Pancreas (tissue), 10 donors: ENCODE measurements at regions not wholly inside any gene's neighbourhood (a gene's known extent, or its start where the extent isn't known, plus 50 kb on each side); places are given as distances from the start of the nearest gene placed in this dataset.

Source experiments
- ATAC-seq, 4 donors: fragments of 200-7000 bp; cut with Tn5 transposase; one replicate each; pipeline versions ENCODE4 v1.8.0 to v1.9.1; 2020; ENCODE audit warnings: mild to moderate bottlenecking in 4 of 4, moderate library complexity in 4 of 4
- DNase-seq, 6 donors: peaks; one replicate each; pipeline ENCODE4 v3.0.0-alpha.2; 2020
- FAIRE-seq: peaks from 2 replicates; lab custom pipeline; 2012; peaks lifted over from hg19 to GRCh38; lab: Jason Lieb, UNC
- H3K27ac ChIP-seq, 4 donors: fragments of 200-600 bp; sonication (generic); 1 replicate in 3 of 4; 2 replicates in 1 of 4; pipeline versions ENCODE4 v1.5.0 to v1.8.0; 2020
- H3K27me3 ChIP-seq, 4 donors: fragments of 200-600 bp; one replicate each; pipeline ENCODE4 v1.8.0; 2021
- H3K36me3 ChIP-seq, 3 donors: fragments of 200-600 bp; sonication (generic) in 1 of 3; one replicate each; pipeline versions ENCODE4 v1.5.0 to v1.8.0; 2020 to 2021
- H3K4me1 ChIP-seq, 3 donors: fragments of 200-600 bp; one replicate each; pipeline ENCODE4 v1.8.0; 2021
- H3K4me3 ChIP-seq, 4 donors: fragments of 200-600 bp; sonication (generic) in 2 of 4; one replicate each; pipeline versions ENCODE4 v1.5.0 to v1.8.0; 2020 to 2021
- H3K9me3 ChIP-seq, 4 donors: fragments of 200-600 bp; one replicate each; pipeline ENCODE4 v1.8.0; 2021
- WGBS, 2 donors: extraction: QIAGEN DNeasy Blood & Tissue Kit; methylation state at CpG; one replicate each; pipeline ENCODE4 v1.1.7; 2013; 5-methylcytosine and 5-hydroxymethylcytosine counted together
- intact Hi-C, 3 donors: fragments of 100-400 bp; cut with DNase I; formaldehyde crosslinking; loops; one replicate each; pipeline versions ENCODE4 v1.11.1 to v1.14.2; 2022
- TF ChIP-seq, protein P1 (sequence below), 4 donors: fragments of 200-600 bp; sonication (generic) in 3 of 4; IDR thresholded peaks; one replicate each; pipeline versions ENCODE4 v1.5.0 to v1.8.0; 2021; ENCODE audit warnings: antibody characterized with exemption in 4 of 4
- donor health status: healthy with polysubstance abuse.
- donor health status: DM: no; HTN: no; CAD: no; lungs with moderate emphysema.
- donor health status: DM: no; HTN: no; CAD: no.
- donor health status: control.
- donor health status: control.
- donor health status: Bipolar disorder and iron deficiency.
- donor health status: DM: yes; HTN: yes; CAD: no.
- donor health status: DM: no; HTN: no; CAD: no.
- donor health status: DM: no; HTN: no; CAD: no.
- donor health status: DM: yes; HTN: yes; CAD: no.

DNA sequence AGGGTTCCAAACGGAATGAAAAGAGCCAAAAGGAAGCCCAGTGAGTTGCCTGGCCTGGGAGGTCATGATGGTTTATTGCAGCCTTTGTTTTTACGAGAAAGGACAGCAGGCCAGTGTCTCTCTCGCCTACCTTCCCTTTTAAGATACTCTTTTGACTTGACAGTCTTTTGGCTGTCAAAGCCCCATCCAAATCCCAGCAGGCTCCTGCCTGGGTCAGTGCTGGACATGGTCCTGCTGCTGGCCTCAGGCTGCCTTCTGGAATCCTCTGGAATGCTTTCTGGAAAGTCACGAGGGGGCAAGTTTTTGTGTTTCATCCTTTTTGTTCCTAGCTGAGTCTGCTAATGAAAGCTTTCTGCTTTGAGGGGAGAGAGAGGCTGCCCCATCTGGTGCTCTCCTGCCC, 444.8 kb downstream of the OLFM4 start:
- no peak overlapping the region for H3K27ac ChIP-seq
- ATAC-seq: no peak
- TF ChIP-seq, protein P1, sequence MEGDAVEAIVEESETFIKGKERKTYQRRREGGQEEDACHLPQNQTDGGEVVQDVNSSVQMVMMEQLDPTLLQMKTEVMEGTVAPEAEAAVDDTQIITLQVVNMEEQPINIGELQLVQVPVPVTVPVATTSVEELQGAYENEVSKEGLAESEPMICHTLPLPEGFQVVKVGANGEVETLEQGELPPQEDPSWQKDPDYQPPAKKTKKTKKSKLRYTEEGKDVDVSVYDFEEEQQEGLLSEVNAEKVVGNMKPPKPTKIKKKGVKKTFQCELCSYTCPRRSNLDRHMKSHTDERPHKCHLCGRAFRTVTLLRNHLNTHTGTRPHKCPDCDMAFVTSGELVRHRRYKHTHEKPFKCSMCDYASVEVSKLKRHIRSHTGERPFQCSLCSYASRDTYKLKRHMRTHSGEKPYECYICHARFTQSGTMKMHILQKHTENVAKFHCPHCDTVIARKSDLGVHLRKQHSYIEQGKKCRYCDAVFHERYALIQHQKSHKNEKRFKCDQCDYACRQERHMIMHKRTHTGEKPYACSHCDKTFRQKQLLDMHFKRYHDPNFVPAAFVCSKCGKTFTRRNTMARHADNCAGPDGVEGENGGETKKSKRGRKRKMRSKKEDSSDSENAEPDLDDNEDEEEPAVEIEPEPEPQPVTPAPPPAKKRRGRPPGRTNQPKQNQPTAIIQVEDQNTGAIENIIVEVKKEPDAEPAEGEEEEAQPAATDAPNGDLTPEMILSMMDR (IDR thresholded peaks at IDR 0.05): no peak
- H3K4me3 ChIP-seq: no peak overlapping the region
- no peaks in the 10 kb centered on the region for H3K36me3 ChIP-seq
- no peaks in the 10 kb centered on the region for H3K4me1 ChIP-seq
- no peaks in the 10 kb centered on the region for H3K9me3 ChIP-seq
- intact Hi-C loops: no loop called here
- H3K27me3 ChIP-seq: no peaks in the 10 kb centered on the region
- WGBS, 2 donors: 47 to 59% methylated on average over 4 of the region's 4 CpGs
- no peak for DNase-seq
- FAIRE-seq: no peak

DNA sequence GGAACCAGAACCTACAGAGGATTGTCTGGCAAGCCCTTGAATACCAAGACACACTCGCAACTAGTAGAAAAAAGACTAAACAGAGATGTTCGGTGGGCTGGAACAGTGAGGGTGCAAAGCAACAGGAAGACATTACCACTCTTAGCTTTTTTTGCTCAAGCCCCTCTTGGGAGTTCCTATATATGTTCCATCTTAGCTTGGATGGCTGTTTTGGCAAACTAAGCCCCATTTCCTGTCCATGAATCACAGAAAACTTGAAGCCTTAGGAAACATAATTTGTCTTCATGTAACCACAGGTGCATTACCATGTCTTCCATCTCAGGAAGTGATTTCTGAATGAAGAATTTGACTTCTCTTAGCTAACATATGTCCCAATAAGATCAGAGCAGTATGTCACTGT, 446.3 kb downstream of the OLFM4 start:
- intact Hi-C loops: no loop called here
- FAIRE-seq: no peak

DNA sequence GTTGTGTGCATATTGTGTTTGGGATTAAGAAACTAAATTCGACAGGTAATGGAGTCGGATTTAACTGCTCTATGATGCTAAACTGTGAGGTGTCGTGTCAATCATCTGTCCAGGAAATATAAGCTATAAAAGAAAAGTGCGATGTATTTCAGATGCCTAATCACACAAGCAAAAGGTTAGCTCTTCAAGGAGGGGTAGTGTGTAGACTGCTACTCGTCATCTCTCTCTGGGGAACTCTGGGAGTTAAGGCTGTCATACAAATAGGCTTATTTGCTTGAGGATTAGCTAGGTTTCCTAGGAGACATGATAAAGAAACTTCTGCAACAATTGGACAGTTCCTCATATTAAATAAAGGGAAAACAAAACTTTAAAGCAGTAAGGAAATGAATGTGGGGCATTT, 462.1 kb downstream of the OLFM4 start:
- no peaks in the 10 kb centered on the region for H3K9me3 ChIP-seq
- DNase-seq (no peak), ATAC-seq (no peak), FAIRE-seq (no peak)
- 43 to 58% methylated on average over 5 of the region's 5 CpGs for WGBS, 2 donors
- no peaks in the 10 kb centered on the region for H3K36me3 ChIP-seq
- H3K27me3 ChIP-seq: no peaks in the 10 kb centered on the region
- TF ChIP-seq, protein P1 (IDR thresholded peaks at IDR 0.05): no peak
- H3K4me1 ChIP-seq: no peaks in the 10 kb centered on the region
- H3K4me3 ChIP-seq: no peak overlapping the region
- no peak overlapping the region for H3K27ac ChIP-seq
- intact Hi-C loops: no loop called here

More for the DNA sequence above, 446.3 kb downstream of the OLFM4 start:
- no peaks in the 10 kb centered on the region for H3K36me3 ChIP-seq
- H3K4me1 ChIP-seq: no peaks in the 10 kb centered on the region
- no peak overlapping the region for H3K27ac ChIP-seq
- TF ChIP-seq, protein P1 (IDR thresholded peaks at IDR 0.05): no peak
- H3K9me3 ChIP-seq: no peaks in the 10 kb centered on the region
- H3K27me3 ChIP-seq: no peaks in the 10 kb centered on the region
- H3K4me3 ChIP-seq: no peak overlapping the region
- WGBS, 2 donors: 57 to 76% methylated on average over 2 of the region's 2 CpGs
- ATAC-seq (no peak), DNase-seq (no peak)

DNA sequence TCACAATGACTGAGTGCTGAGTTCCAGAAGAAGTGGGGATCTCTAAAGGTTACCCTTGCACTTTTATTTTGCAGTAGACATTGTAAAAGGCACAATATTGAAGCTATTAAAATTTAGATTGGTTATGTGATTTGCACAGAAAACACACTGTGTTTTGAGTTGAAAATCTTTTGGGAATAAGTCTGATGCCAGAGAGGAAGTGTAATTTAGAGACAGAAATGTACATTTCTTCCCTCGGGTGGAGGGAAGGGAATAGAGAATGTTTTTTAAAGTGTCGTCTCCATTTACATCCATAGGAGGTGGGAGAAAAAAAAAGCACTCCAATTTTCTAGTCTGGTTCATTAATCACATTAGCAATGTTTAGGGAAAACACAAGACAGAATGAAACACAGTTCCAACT, 465.8 kb downstream of the OLFM4 start:
- H3K27ac ChIP-seq: no peak overlapping the region
- no peak overlapping the region for H3K4me3 ChIP-seq
- FAIRE-seq: no peak
- no peaks in the 10 kb centered on the region for H3K27me3 ChIP-seq
- ATAC-seq: no peak
- no peaks in the 10 kb centered on the region for H3K9me3 ChIP-seq
- WGBS, 2 donors: 48 to 53% methylated on average over 2 of the region's 2 CpGs
- no peaks in the 10 kb centered on the region for H3K36me3 ChIP-seq
- intact Hi-C loops: no loop called here
- TF ChIP-seq, protein P1 (IDR thresholded peaks at IDR 0.05): no peak
- no peak for DNase-seq
- H3K4me1 ChIP-seq: no peaks in the 10 kb centered on the region

DNA sequence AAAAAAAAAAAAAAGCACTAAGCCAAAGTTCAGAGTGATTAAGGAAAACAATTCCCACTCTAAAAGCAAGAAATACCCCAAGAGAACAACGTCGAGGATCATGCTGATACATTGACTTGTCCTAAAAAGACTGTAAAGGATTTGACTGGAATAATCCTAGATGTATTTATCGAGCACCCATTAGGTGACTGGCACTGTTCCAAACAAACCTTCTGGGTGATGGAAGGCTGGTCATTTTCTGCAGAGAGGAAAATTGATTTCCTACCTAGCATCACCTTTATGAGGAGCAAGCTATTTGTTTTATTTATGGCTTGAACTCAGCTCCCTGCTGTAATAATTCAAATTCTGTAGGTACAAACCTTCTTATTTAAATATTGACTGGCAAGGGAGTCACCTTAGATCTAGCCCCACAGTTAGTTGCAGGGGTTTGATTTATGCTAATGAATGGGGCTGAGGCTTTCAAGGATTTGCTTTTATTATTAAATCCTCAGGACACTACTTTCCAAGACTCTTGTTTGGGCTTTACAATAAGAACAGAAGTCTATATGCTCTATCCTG, 471.0 kb downstream of the OLFM4 start:
- Histone ChIP-seq H3K4me1 (no peaks in the 10 kb centered on the region), H3K27ac (no peak overlapping the region), H3K9me3 (no peaks in the 10 kb centered on the region), H3K4me3 (no peak overlapping the region), H3K36me3 (no peaks in the 10 kb centered on the region), H3K27me3 (no peaks in the 10 kb centered on the region)
- intact Hi-C loops: no loop called here
- no peak for DNase-seq
- TF ChIP-seq, protein P1 (IDR thresholded peaks at IDR 0.05): no peak
- FAIRE-seq: no peak
- no peak for ATAC-seq
- WGBS, 2 donors: 28 to 32% methylated on average over 3 of the region's 3 CpGs
